HG02571 (cell line): ENCODE measurements at regions not wholly inside any gene's neighbourhood (a gene's known extent, or its start where the extent isn't known, plus 50 kb on each side); places are given as distances from the start of the nearest gene placed in this dataset.
A peak's percentile ranks its signal among the peaks of the same experiment; 100 is the strongest.
"Not testable (repeated sequence)": the region's sequence is repeated elsewhere in the genome, so short reads cannot be mapped to it uniquely, and the experiment has no call there.

Source experiments
- ATAC-seq: cut with Tn5 transposase; IDR thresholded peaks from one replicate; pipeline ENCODE4 v1.9.1; 2021; ENCODE audit warnings: mild to moderate bottlenecking, moderate library complexity; ENCODE audit not compliant: unreplicated experiment

GRCh38 chr11:19418221-19418620 lies 177.5 kb upstream of the E2F8 start:
- ATAC-seq, result no peak

DNA sequence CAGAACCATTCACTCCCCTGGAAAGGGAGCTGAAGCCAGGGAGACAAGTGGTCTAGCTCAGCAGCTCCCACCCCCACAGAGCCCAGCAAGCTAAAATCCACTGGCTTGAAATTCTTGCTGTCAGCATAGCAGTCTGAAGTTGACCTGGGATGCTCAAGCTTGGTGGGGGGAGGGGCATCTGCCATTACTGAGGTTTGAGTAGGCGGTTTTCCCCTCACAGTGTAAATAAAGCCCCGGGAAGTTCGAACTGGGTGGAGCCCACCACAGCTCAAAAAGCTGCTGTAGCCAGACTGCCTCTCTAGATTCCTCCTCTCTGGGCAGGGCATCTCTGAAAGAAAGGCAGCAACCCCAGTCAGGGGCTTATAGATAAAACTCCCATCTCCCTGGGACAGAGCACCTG lies 171.3 kb upstream of the E2F8 start:
- ATAC-seq, result not testable (repeated sequence)

DNA sequence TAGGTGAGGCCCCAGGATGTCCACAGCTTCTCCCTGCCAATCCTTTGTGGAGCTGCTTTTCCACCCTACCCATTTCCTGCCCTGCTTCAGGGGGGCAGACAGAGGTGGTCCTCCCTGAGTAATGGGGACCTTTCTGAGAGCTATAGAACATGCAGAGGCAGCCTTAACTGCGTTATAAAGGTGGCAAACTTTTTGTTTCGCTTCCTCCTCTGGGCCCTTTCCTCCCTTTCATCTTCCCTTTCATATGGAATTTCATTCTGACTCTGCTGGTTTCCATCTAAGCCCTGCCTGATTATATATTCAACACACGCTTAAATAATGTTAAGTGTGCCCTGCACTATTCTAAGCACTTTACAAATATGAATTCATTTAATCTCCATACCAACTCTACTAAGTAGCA lies 169.3 kb upstream of the E2F8 start:
- peak; percentile 71 for ATAC-seq

GRCh38 chr11:19409307-19409706 lies 168.6 kb upstream of the E2F8 start:
- ATAC-seq, result no peak

DNA sequence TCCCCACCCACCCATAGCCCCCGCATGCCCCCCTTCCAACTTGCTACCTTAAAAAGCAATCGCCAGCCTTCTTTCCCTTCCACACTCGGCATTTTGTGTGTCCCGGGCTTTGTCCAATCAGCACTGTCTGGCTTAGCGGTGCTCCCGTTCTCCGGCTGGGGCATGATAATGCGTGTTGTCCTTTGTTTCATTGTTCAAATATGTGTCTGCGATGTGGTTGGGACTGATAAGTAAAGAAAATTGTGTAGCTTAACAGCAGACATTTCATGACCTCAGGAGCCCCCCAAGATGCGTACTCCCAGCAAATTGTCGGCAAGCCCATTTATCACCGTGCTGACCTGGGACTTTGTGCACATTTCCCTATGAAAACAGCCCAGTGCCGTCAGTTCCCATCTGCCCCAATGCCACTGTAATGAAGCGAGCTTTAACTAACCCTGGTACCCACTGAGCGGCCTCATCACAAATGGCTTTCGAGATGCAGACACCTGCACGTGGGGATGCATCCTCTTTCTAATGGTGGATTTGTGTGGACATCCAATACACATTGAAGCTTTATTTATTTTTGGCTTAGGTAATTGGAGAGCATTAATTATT lies 167.0 kb upstream of the E2F8 start:
- no peak for ATAC-seq

- no peak for ATAC-seq
Observed at GRCh38 chr11:19405966-19406365, 165.2 kb upstream of the E2F8 start.

- no peak for ATAC-seq
Observed at GRCh38 chr11:19404787-19405186, 164.0 kb upstream of the E2F8 start.

DNA sequence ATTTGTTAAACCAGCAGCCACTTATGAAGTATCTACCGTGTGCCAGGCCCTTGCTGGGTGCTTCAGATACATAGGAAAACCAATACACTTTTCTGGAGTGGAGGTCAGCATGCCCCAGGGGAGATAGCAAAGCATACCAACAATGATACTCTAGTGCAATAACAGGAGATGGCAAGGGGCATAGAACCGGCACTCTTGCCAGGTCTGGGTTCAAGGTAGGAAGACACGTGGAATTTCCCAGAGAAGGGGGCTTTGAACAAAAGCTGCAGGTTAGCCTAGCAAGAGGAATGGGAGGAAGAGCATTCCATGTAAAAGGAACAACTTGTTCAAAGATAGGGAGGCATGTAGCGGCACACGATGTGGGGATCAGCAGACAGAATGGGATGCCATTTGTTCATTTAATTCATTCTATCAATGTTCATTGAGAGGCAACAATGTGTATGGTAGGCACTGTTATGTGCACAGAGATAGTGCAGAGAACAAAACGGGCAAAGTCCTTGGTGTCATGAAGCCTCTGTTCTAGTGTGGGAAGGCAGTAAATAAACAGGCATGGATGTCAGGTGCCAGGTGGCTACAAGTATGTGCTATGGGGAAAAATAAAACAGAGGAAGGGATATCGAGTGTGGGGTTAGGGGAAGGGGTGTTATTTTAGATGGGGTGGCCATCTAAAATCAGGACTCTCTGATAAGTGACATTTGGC lies 162.6 kb upstream of the E2F8 start:
- no peak for ATAC-seq

GRCh38 chr11:19400296-19400695 lies 159.6 kb upstream of the E2F8 start:
- ATAC-seq, result no peak

DNA sequence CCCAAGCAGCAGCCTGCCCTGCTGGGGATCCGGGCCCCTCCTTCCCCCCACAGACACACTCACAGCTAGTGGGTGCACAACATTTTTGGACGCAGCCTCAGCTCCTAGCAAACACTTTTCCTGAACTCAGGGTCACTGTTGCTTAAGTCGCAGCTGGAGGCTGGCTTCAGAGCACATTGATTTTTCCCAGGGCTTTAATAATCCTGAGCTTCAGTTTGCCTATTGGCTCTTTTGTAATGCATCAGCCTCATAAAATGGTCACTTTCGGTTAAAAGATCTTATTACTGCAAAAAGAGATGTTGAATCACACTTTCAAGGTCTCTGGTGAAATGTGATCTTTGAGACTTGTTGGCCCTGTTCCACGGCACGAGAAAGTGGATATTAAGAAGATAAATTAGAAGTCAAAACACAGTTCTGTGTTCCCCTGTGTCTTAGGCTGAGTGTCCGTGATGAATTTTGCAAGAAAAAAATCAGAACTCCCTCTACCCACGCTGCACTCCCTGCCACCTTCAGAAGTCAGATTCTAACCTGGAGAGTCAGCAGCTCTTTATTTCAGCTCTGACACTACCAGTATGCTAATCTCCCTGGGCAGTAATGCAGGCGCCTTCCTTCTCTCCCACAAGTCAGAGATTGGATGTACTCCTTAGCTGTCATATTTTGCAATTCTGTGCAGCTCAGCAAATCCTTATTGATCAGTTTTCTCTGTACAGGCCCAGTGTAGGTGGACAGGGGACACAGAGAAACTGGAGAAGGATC lies 158.2 kb upstream of the E2F8 start:
- ATAC-seq, result no peak

- no peak for ATAC-seq
Observed at GRCh38 chr11:19398273-19398672, 157.5 kb upstream of the E2F8 start.

- no peak for ATAC-seq
Observed at GRCh38 chr11:19395050-19395449, 154.3 kb upstream of the E2F8 start.

- peak; percentile 78 for ATAC-seq
Observed at GRCh38 chr11:19394525-19395016, 153.8 kb upstream of the E2F8 start.

DNA sequence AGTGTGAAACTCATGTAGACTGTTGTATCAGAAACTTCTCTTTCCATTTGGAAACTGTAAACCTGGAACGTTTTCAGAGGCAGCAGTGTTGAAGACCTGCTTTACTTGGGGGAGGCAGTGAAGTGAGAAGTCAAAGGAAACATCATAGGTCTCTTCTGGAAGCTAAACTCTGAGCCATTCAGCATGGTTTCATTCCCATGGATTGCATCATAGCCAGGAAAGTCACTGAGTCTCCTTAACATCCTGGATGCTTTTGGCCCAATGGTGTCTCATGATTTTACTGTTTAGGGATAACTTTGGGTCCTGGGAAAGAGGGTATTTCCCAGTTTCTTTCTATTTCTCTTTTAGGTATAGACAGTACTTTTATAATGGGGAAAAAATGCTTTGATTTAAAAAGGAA lies 153.2 kb upstream of the E2F8 start:
- no peak for ATAC-seq

DNA sequence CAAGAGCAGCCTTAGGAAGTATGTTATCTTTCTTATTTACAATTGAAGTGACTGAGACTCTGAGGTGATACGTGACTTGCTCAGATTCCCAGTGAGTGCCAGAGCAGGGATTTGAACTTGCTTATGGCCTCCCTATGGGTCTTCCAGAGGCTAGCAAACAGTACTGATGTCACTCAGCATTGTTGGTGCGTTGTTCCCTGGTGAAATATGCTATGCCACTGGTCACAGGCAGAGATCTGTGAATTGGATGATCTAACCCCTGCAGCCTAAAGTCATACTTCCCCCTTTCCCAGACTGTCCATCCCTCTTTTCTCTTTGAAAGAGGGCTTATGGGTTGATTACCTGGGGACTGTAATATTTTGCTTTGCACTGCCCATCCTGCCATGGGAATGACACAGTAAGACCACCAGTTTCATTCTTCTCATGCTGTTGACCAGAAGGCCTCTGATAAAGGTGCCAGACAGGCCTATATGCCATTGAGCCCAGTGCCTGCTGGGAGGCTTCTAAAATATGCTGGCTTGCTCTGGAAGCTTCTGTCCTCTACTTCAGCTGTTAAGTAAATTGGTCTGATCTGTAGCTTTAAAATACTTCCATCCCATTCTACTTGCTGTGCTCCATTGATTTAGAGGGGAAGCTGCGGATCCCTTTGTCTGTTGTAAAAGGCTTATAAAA lies 152.2 kb upstream of the E2F8 start:
- no peak for ATAC-seq

- ATAC-seq, result no peak
Observed at GRCh38 chr11:19392321-19392720, 151.6 kb upstream of the E2F8 start.

DNA sequence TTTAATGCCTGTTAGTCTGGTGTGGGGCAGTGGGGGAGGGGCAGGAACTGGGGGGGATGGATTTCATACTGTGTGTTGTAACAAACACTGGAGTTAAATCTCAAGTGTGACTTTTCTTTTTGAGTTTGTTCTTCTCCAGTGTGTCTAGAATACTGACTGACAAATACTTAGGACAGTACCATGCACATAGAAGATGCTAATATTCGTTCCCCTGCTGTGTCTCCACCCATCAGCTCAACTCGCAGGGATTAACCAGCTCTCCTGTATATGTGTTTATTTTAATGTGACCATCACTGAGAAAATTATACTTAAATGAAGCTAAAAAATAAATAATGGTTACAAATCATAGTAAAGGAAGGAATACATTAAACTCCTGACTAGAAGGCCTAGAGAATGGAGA lies 150.9 kb upstream of the E2F8 start:
- no peak for ATAC-seq

GRCh38 chr11:19391026-19391425 lies 150.3 kb upstream of the E2F8 start:
- no peak for ATAC-seq

- ATAC-seq, result no peak
Observed at GRCh38 chr11:19389787-19390303, 149.1 kb upstream of the E2F8 start.

DNA sequence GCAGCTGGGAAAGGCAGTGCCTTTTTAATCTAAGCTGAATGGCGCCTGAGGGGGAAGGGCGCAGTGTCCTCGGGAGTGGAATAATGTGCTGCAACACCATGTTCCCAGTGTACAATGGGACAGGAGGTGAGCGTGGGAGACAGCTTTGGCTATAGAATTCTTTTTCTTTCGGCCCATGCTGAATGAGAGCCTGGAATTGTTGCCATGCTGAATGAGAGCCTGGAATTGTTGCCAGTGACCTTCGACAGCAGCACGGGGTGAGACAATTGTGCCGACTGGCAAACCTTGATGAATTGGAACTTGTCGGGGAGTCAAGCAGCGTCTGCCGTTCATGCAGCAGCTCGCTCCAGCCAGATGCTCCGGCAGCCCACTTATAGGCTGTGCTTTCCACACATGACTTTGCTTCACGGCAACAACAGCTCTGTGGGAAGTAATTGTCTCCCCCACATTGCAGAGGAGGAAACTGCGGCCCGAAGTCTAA lies 141.4 kb upstream of the E2F8 start:
- ATAC-seq, result no peak

- no peak for ATAC-seq
Observed at GRCh38 chr11:19380375-19380774, 139.6 kb upstream of the E2F8 start.
